H1 (cell line): ENCODE measurements at regions not wholly inside any gene's neighbourhood (a gene's known extent, or its start where the extent isn't known, plus 50 kb on each side); places are given as distances from the start of the nearest gene placed in this dataset.

ENCODE experiments used
- CTCF ChIA-PET: fragments of 300-600 bp; sonication (Branson Sonifier 250); formaldehyde crosslinking; loops from one replicate; lab custom pipeline; 2021; ENCODE audit not compliant: partially characterized antibody; lab: Charles Lee
- POLR2A ChIA-PET: fragments of 300-600 bp; sonication (Branson Sonifier 250); formaldehyde crosslinking; loops from one replicate; lab custom pipeline; 2021; ENCODE audit warnings: inconsistent platforms; ENCODE audit not compliant: partially characterized antibody; lab: Charles Lee
- DNase-seq, 2 experiments: peaks; one replicate each; pipeline versions ENCODE4 v3.0.0 to v3.0.0-alpha.2; 2010 to 2022; ENCODE audit warnings: low spot score in 2 of 2, low read depth in 1 of 2, mixed read lengths in 1 of 2
- FAIRE-seq: peaks from 2 replicates; lab custom pipeline; 2011; peaks lifted over from hg19 to GRCh38; lab: Jason Lieb, UNC
- H2AFZ ChIP-seq: 2 replicates; pipeline ENCODE4 v1.8.1; 2012; ENCODE audit warnings: low read length, inconsistent platforms
- H2AK5ac ChIP-seq: 2 replicates; pipeline ENCODE4 v1.6.1; 2013; ENCODE audit warnings: low read depth, low read length
- H2BK120ac ChIP-seq: replicated peaks from 2 replicates; pipeline ENCODE3; 2013; ENCODE audit warnings: low read depth, low read length, inconsistent platforms
- H2BK12ac ChIP-seq: 2 replicates; pipeline ENCODE4 v1.6.1; 2013; ENCODE audit warnings: low read depth, low read length
- H2BK15ac ChIP-seq: 2 replicates; pipeline ENCODE4 v1.6.1; 2013; ENCODE audit warnings: low read length
- H2BK20ac ChIP-seq: 2 replicates; pipeline ENCODE4 v1.6.1; 2013; ENCODE audit warnings: low read length
- H2BK5ac ChIP-seq: 2 replicates; pipeline ENCODE4 v1.6.1; 2013; ENCODE audit warnings: low read depth, low read length
- H3K14ac ChIP-seq: 2 replicates; pipeline ENCODE4 v1.6.1; 2013; ENCODE audit warnings: inconsistent platforms; ENCODE audit not compliant: insufficient read length
- H3K18ac ChIP-seq: 2 replicates; pipeline ENCODE4 v1.6.1; 2013; ENCODE audit warnings: low read length; ENCODE audit errors: extremely low read depth
- H3K23ac ChIP-seq: 2 replicates; pipeline ENCODE4 v1.6.1; 2013; ENCODE audit warnings: inconsistent platforms; ENCODE audit not compliant: insufficient read length
- H3K23me2 ChIP-seq: 2 replicates; pipeline ENCODE4 v1.6.1; 2013; ENCODE audit warnings: low read depth, low read length
- H3K27ac ChIP-seq: 2 replicates; pipeline ENCODE4 v1.6.1; 2011; ENCODE audit warnings: low read depth, low read length, inconsistent platforms
- H3K27me3 ChIP-seq, 4 experiments: replicated peaks in 1 of 4; 1 replicate in 1 of 4; 2 replicates in 3 of 4; pipeline versions ENCODE4 v1.6.1 to v1.8.1; 2011 to 2013; ENCODE audit warnings: low read length in 3 of 4, mild to moderate bottlenecking in 3 of 4, inconsistent platforms in 2 of 4, mixed read lengths in 2 of 4, moderate library complexity in 1 of 4; ENCODE audit not compliant: control insufficient read depth in 3 of 4, insufficient read depth in 3 of 4; ENCODE audit errors: extremely low read depth in 1 of 4
- H3K36me3 ChIP-seq, 4 experiments: 2 replicates each; pipeline versions ENCODE4 v1.6.1 to v1.8.1; 2011 to 2013; ENCODE audit warnings: mild to moderate bottlenecking in 4 of 4, low read length in 3 of 4, moderate library complexity in 2 of 4, control low read depth in 1 of 4, inconsistent platforms in 1 of 4; ENCODE audit not compliant: insufficient read depth in 4 of 4, control insufficient read depth in 2 of 4
- H3K4ac ChIP-seq: replicated peaks from 2 replicates; pipeline ENCODE3; 2013; ENCODE audit warnings: low read length, low read depth, mixed read lengths, inconsistent platforms; ENCODE audit not compliant: insufficient read length
- H3K4me1 ChIP-seq, 4 experiments: replicated peaks in 1 of 4; 1 replicate in 1 of 4; 2 replicates in 3 of 4; pipeline versions ENCODE4 v1.6.1 to v1.8.1; 2011 to 2013; ENCODE audit warnings: low read length in 3 of 4, inconsistent platforms in 2 of 4, mixed read lengths in 1 of 4; ENCODE audit not compliant: insufficient read depth in 4 of 4, control insufficient read depth in 3 of 4
- H3K4me2 ChIP-seq, 2 experiments: 2 replicates each; pipeline versions ENCODE4 v1.6.1 to v1.8.1; 2011 to 2013; ENCODE audit warnings: low read depth in 2 of 2, low read length in 2 of 2, control low read depth in 1 of 2, inconsistent platforms in 1 of 2, mild to moderate bottlenecking in 1 of 2; ENCODE audit not compliant: insufficient read depth in 1 of 2
- H3K4me3 ChIP-seq, 4 experiments: fragments of 200-600, 300-600 bp in 1 of 4; sonication (generic), shearing (Covaris generic), sonication (Bioruptor Twin) in 1 of 4; 2 replicates each; pipeline versions ENCODE4 v1.5.1 to v1.8.1; 2011 to 2016; ENCODE audit warnings: low read length in 4 of 4, low read depth in 3 of 4, control low read depth in 2 of 4, inconsistent platforms in 2 of 4, mild to moderate bottlenecking in 2 of 4, mixed read lengths in 1 of 4, moderate library complexity in 1 of 4; ENCODE audit not compliant: insufficient read depth in 2 of 4; ENCODE audit errors: extremely low read depth in 1 of 4
- H3K56ac ChIP-seq: replicated peaks from 2 replicates; pipeline ENCODE3; 2013; ENCODE audit warnings: low read depth, mild to moderate bottlenecking, mixed read lengths, low read length, inconsistent platforms; ENCODE audit not compliant: insufficient read length
- H3K79me1 ChIP-seq: 2 replicates; pipeline ENCODE4 v1.6.1; 2013; ENCODE audit warnings: low read depth, low read length, control low read depth
- H3K79me2 ChIP-seq, 2 experiments: 2 replicates each; pipeline versions ENCODE4 v1.6.1 to v1.8.1; 2012 to 2013; ENCODE audit warnings: low read length in 2 of 2, mild to moderate bottlenecking in 2 of 2, inconsistent platforms in 1 of 2; ENCODE audit not compliant: insufficient read depth in 2 of 2, control insufficient read depth in 1 of 2
- H3K9ac ChIP-seq, 4 experiments: replicated peaks in 1 of 4; 1 replicate in 1 of 4; 2 replicates in 3 of 4; pipeline versions ENCODE4 v1.6.1 to v1.8.1; 2011 to 2013; ENCODE audit warnings: low read depth in 3 of 4, low read length in 3 of 4, control low read depth in 2 of 4, mild to moderate bottlenecking in 2 of 4, moderate library complexity in 2 of 4, inconsistent platforms in 1 of 4; ENCODE audit errors: extremely low read depth in 1 of 4
- H3K9me3 ChIP-seq, 2 experiments: 2 replicates each; pipeline versions ENCODE4 v1.6.1 to v1.8.1; 2012 to 2013; ENCODE audit warnings: mild to moderate bottlenecking in 2 of 2, moderate library complexity in 2 of 2, control low read depth in 1 of 2, inconsistent platforms in 1 of 2, low read depth in 1 of 2, low read length in 1 of 2, mixed read lengths in 1 of 2; ENCODE audit not compliant: insufficient read depth in 2 of 2
- H4K20me1 ChIP-seq, 2 experiments: replicated peaks in 1 of 2; 2 replicates each; pipeline versions ENCODE3 to v1.8.1; 2011 to 2013; ENCODE audit warnings: inconsistent platforms in 2 of 2, low read length in 2 of 2, mild to moderate bottlenecking in 1 of 2; ENCODE audit not compliant: insufficient read depth in 2 of 2, control insufficient read depth in 1 of 2
- H4K5ac ChIP-seq: 2 replicates; pipeline ENCODE4 v1.6.1; 2013; ENCODE audit warnings: low read length, low read depth, mixed read lengths, inconsistent platforms; ENCODE audit not compliant: insufficient read length
- H4K8ac ChIP-seq: 2 replicates; pipeline ENCODE4 v1.8.0; 2013; ENCODE audit warnings: mild to moderate bottlenecking, moderate library complexity, low read length, inconsistent platforms; ENCODE audit not compliant: insufficient read depth; ENCODE audit errors: extremely low read depth
- H4K91ac ChIP-seq: replicated peaks from 2 replicates; pipeline ENCODE3; 2013; ENCODE audit warnings: low read length, mixed read lengths, inconsistent platforms; ENCODE audit not compliant: insufficient read length
- CEBPB ChIP-seq: IDR thresholded peaks from 2 replicates; pipeline ENCODE4 v1.6.1; 2012; ENCODE audit warnings: low read depth, low read length
- CHD2 ChIP-seq: IDR thresholded peaks from 2 replicates; pipeline ENCODE4 v1.6.1; 2012; ENCODE audit warnings: low read length, improper control_type of control experiment
- CREB1 ChIP-seq: IDR thresholded peaks from 2 replicates; pipeline ENCODE4 v1.6.1; 2012; ENCODE audit warnings: inconsistent platforms
- CTCF ChIP-seq, 3 experiments: IDR thresholded peaks; 1 replicate in 2 of 3; 2 replicates in 1 of 3; pipeline versions ENCODE4 v1.5.1 to v1.6.1; 2011; ENCODE audit warnings: low read length in 3 of 3, mild to moderate bottlenecking in 3 of 3, inconsistent platforms in 2 of 3, low read depth in 1 of 3, moderate library complexity in 1 of 3; ENCODE audit not compliant: insufficient read depth in 1 of 3; ENCODE audit errors: control extremely low read depth in 1 of 3
- EP300 ChIP-seq, 2 experiments: IDR thresholded peaks; 1 replicate in 1 of 2; 2 replicates in 1 of 2; pipeline ENCODE4 v1.6.1; 2011 to 2012; ENCODE audit warnings: low read depth in 2 of 2, low read length in 2 of 2, mild to moderate bottlenecking in 2 of 2, borderline replicate concordance in 1 of 2, inconsistent platforms in 1 of 2, moderate library complexity in 1 of 2
- EZH2 ChIP-seq: fragments of 200-600 bp; sonication (generic); IDR thresholded peaks from 2 replicates; pipeline ENCODE4 v1.7.1; 2012; ENCODE audit warnings: low read depth, mild to moderate bottlenecking, moderate library complexity, low read length, inconsistent platforms; ENCODE audit not compliant: severe bottlenecking
- FOSL1 ChIP-seq: IDR thresholded peaks from 2 replicates; pipeline ENCODE4 v1.6.1; 2011; ENCODE audit warnings: mild to moderate bottlenecking, low read depth, low read length, moderate library complexity; ENCODE audit not compliant: insufficient read depth
- KDM4A ChIP-seq: IDR thresholded peaks from one replicate; pipeline ENCODE4 v1.7.1; 2012; ENCODE audit warnings: low read depth, mild to moderate bottlenecking, moderate library complexity, low read length, inconsistent platforms; ENCODE audit not compliant: severe bottlenecking
- MAX ChIP-seq: IDR thresholded peaks from 2 replicates; pipeline ENCODE4 v1.6.1; 2012; ENCODE audit warnings: inconsistent platforms
- NANOG ChIP-seq: IDR thresholded peaks from 2 replicates; pipeline ENCODE4 v1.6.1; 2011; ENCODE audit warnings: low read length, low read depth, mild to moderate bottlenecking, inconsistent platforms; ENCODE audit not compliant: insufficient read depth, poor library complexity, severe bottlenecking
- POU5F1 ChIP-seq: IDR thresholded peaks from 2 replicates; pipeline ENCODE4 v1.6.1; 2011; ENCODE audit warnings: low read depth, mild to moderate bottlenecking, low read length, moderate library complexity
- YY1 ChIP-seq: IDR thresholded peaks from 2 replicates; pipeline ENCODE4 v1.6.1; 2011; ENCODE audit warnings: low read depth, mild to moderate bottlenecking, low read length
- WGBS, 2 experiments: shearing (Covaris generic) in 1 of 2; methylation state at CpG; one replicate each; pipeline versions ENCODE4 v1.1.6 to v1.1.7; 2013 to 2015; ENCODE audit warnings: low lambda C conversion rate in 2 of 2, mixed read lengths in 2 of 2, inconsistent platforms in 1 of 2, low coverage in 1 of 2, missing lambda C conversion rate in 1 of 2; ENCODE audit not compliant: insufficient replicate concordance in 2 of 2, insufficient coverage in 1 of 2, insufficient read length in 1 of 2; ENCODE audit errors: extremely low coverage in 1 of 2, missing lambda C conversion rate in 1 of 2; 5-methylcytosine and 5-hydroxymethylcytosine counted together

GRCh38 chr18:79600596-79600995 is 79.0 kb upstream of the CTDP1 start:
- Histone ChIP-seq H2BK5ac (no peak overlapping the region), H2BK15ac (no peak overlapping the region), H2AK5ac (no peak overlapping the region), H3K9me3 (no peaks in the 10 kb centered on the region; a peak in 1 of 4 replicates), H3K9ac (no peak overlapping the region), H3K14ac (no peak overlapping the region), H4K91ac (no peak overlapping the region), H2BK12ac (no peak overlapping the region), H3K36me3 (no peaks in the 10 kb centered on the region), H3K27me3 (no peaks in the 10 kb centered on the region), H3K4me3 (no peak overlapping the region), H3K4me2 (no peak overlapping the region), H2AFZ (no peak overlapping the region), H3K18ac (no peak overlapping the region), H2BK20ac (no peak overlapping the region), H4K8ac (no peak overlapping the region), H3K23me2 (no peaks in the 10 kb centered on the region), H3K79me1 (no peaks in the 10 kb centered on the region; the same call in 1 of the 2 replicates), H3K4me1 (no peaks in the 10 kb centered on the region; a peak in 1 of 7 replicates), H3K27ac (no peak overlapping the region), H4K5ac (no peak overlapping the region), H3K56ac (no peak overlapping the region), H3K4ac (no peak overlapping the region), H4K20me1 (peaks cover 0 to 2% of the 10 kb centered on the region in 2 experiments), H3K23ac (no peak overlapping the region), H2BK120ac (no peak overlapping the region), H3K79me2 (no peaks in the 10 kb centered on the region)
- ChIA-PET CTCF (interaction anchor here (0.7 to 1.4 kb wide), 3 partner anchors 13 to 30 kb away, joined by 3 to 4 read pairs (median 3); no protein-coding TSS in a partner anchor), POLR2A (no interaction called here)
- DNase-seq (no peak), FAIRE-seq (no peak)
- WGBS, 2 experiments = 54% methylated on average over 2 of the region's 2 CpGs; no CpG with 5 or more reads in 1 of the 2 experiments
- no peak for TF ChIP-seq NANOG
- no peak for TF ChIP-seq MAX
- TF ChIP-seq CREB1 = no peak
- TF ChIP-seq FOSL1 = no peak
- no peak for TF ChIP-seq EZH2
- no peak for TF ChIP-seq CTCF (IDR thresholded peaks at IDR 0.05; ENCODE audit: control extremely low read depth in 1 of 3, insufficient read depth in 1 of 3, low read depth in 1 of 3, low read length in 3 of 3)
- TF ChIP-seq CHD2 = no peak
- no peak for TF ChIP-seq POU5F1
- TF ChIP-seq EP300 (IDR thresholded peaks at IDR 0.05; ENCODE audit: borderline replicate concordance in 1 of 2, low read depth in 2 of 2, low read length in 2 of 2) = no peak
- TF ChIP-seq KDM4A = no peak
- TF ChIP-seq YY1 = no peak
- TF ChIP-seq CEBPB = no peak
